ENCODE measurements at regions not wholly inside any gene's neighbourhood (a gene's known extent, or its start where the extent isn't known, plus 50 kb on each side); places are given as distances from the start of the nearest gene placed in this dataset.
"Not testable (repeated sequence)": the region's sequence is repeated elsewhere in the genome, so short reads cannot be mapped to it uniquely, and the experiment has no call there.

DNA sequence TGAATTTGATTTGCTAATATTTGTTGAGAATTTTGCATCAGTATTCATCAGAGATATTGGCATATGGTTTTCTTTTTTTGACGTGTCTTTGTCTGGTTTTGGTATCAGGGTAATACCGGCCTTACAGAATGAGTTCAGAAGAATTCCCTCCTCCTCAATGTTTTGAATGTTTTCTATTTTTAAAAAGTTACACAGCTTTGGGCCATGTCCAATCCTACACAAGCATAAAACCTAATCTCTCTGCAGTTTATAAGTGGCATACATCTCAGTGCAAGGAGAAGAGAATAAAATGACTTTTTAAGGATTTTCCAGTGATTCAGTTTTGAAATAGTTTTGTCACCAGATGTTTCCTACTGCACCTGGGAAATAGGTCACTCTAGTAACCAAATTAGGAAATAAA, 185.5 kb downstream of the COL12A1 start:
- H3K27me3 ChIP-seq (ENCODE audit: low read depth) = no peaks in the 10 kb centered on the region
- intact Hi-C loops (cut with DNase I) = no loop called here
- no peak overlapping the region for H3K27ac ChIP-seq
- no peak overlapping the region for H3K4me3 ChIP-seq
- TF ChIP-seq, protein P1, sequence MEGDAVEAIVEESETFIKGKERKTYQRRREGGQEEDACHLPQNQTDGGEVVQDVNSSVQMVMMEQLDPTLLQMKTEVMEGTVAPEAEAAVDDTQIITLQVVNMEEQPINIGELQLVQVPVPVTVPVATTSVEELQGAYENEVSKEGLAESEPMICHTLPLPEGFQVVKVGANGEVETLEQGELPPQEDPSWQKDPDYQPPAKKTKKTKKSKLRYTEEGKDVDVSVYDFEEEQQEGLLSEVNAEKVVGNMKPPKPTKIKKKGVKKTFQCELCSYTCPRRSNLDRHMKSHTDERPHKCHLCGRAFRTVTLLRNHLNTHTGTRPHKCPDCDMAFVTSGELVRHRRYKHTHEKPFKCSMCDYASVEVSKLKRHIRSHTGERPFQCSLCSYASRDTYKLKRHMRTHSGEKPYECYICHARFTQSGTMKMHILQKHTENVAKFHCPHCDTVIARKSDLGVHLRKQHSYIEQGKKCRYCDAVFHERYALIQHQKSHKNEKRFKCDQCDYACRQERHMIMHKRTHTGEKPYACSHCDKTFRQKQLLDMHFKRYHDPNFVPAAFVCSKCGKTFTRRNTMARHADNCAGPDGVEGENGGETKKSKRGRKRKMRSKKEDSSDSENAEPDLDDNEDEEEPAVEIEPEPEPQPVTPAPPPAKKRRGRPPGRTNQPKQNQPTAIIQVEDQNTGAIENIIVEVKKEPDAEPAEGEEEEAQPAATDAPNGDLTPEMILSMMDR (IDR thresholded peaks at IDR 0.05) = no peak
- no peaks in the 10 kb centered on the region for H3K36me3 ChIP-seq
- no peak for ATAC-seq
- DNase-seq = no peak
- H3K9me3 ChIP-seq = no peaks in the 10 kb centered on the region
- H3K4me1 ChIP-seq = no peaks in the 10 kb centered on the region

DNA sequence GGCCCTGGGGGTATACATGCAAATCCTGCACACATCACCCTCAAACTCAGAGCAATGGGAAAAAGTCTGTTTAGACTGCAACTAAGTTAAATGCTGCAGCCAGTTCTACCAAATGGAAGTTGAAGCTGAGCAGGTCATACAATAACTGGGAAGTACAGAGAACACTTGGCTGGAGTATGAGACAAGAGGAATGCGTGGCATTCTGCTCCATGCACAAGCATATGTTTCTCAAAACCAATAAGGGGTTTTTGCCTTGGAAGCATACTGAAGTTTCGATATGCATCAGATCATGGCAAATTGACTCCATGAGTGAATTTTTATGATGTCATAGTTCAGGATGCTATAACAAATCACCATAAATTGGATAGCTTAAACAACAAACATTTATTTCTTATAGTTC, 193.8 kb downstream of the COL12A1 start:
- no peak overlapping the region for H3K27ac ChIP-seq
- no peak for DNase-seq
- TF ChIP-seq, protein P1 (IDR thresholded peaks at IDR 0.05) = no peak
- H3K36me3 ChIP-seq = no peaks in the 10 kb centered on the region
- no peaks in the 10 kb centered on the region for H3K27me3 ChIP-seq (ENCODE audit: low read depth)
- ATAC-seq = no peak
- no peak overlapping the region for H3K4me3 ChIP-seq
- no peaks in the 10 kb centered on the region for H3K4me1 ChIP-seq
- H3K9me3 ChIP-seq = no peaks in the 10 kb centered on the region
- intact Hi-C loops (cut with DNase I) = no loop called here

DNA sequence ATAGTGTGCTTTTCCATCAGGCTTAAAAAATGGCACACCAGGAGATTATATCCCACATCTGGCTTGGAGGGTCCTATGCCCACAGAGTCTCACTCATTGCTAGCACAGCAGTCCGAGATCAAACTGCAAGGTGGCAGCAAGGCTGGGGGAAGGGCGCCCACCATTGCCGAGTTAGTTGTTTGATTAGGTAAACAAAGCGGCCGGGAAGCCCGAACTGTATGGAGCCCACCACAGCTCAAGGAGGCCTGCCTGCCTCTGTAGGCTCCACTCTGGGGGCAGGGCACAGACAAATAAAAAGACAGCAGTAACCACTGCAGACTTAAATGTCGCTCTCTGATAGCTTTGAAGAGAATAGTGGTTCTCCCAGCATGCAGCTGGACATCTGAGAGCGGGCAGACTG, 201.9 kb downstream of the COL12A1 start:
- intact Hi-C loops (cut with DNase I); H3K9me3 ChIP-seq; H3K36me3 ChIP-seq; H3K27me3 ChIP-seq (ENCODE audit: low read depth); DNase-seq; H3K4me3 ChIP-seq; H3K27ac ChIP-seq; ATAC-seq; H3K4me1 ChIP-seq: not testable (repeated sequence)

DNA sequence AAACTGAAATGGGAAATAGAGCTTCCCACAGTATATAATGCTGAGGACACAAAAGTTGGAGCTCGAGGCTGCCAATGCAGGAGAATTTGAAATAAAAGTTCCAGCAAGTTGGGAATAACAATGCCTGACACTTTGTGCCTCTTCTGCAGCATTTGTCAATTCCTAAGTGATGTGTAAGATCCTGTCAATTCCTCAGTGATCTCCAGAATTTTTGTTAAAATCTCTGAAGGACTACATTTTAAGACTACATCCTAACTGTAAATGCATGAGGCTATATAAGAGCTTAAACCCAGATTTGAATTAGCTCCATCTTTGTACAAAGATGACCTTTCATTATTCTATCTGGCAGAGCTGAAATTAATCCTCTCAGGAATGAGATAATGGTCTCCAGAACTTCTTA, 208.2 kb downstream of the COL12A1 start:
- Histone ChIP-seq H3K27ac (no peak overlapping the region), H3K4me1 (no peaks in the 10 kb centered on the region), H3K27me3 (ENCODE audit: low read depth) (no peaks in the 10 kb centered on the region), H3K9me3 (no peaks in the 10 kb centered on the region), H3K36me3 (no peaks in the 10 kb centered on the region), H3K4me3 (no peak overlapping the region)
- TF ChIP-seq, protein P1 (IDR thresholded peaks at IDR 0.05) = no peak
- ATAC-seq (no peak), DNase-seq (no peak)
- intact Hi-C loops (cut with DNase I) = no loop called here

DNA sequence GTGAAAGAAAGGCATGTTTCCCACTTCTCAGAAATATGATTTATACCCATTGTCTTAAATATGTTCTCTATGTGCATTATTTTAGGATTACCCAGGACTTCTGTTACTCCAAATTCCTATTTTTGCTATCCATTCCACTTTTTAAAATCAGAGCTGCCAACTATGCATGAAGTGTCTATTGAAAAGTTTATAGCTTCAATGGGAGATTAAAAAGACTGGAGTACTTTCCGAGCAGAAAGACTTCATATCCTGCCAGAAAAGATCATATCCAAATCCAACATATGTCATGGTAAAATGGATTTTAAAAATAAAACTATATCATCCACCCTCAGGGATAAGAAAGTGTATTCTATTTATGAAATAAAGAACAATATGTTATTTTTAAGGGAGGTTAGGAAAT, 212.7 kb downstream of the COL12A1 start:
- DNase-seq (no peak), ATAC-seq (no peak)
- TF ChIP-seq, protein P1 (IDR thresholded peaks at IDR 0.05) = no peak
- no peak overlapping the region for H3K4me3 ChIP-seq
- H3K9me3 ChIP-seq = no peaks in the 10 kb centered on the region
- no peaks in the 10 kb centered on the region for H3K4me1 ChIP-seq
- no peaks in the 10 kb centered on the region for H3K36me3 ChIP-seq
- no peak overlapping the region for H3K27ac ChIP-seq
- no peaks in the 10 kb centered on the region for H3K27me3 ChIP-seq (ENCODE audit: low read depth)
- intact Hi-C loops (cut with DNase I) = no loop called here

DNA sequence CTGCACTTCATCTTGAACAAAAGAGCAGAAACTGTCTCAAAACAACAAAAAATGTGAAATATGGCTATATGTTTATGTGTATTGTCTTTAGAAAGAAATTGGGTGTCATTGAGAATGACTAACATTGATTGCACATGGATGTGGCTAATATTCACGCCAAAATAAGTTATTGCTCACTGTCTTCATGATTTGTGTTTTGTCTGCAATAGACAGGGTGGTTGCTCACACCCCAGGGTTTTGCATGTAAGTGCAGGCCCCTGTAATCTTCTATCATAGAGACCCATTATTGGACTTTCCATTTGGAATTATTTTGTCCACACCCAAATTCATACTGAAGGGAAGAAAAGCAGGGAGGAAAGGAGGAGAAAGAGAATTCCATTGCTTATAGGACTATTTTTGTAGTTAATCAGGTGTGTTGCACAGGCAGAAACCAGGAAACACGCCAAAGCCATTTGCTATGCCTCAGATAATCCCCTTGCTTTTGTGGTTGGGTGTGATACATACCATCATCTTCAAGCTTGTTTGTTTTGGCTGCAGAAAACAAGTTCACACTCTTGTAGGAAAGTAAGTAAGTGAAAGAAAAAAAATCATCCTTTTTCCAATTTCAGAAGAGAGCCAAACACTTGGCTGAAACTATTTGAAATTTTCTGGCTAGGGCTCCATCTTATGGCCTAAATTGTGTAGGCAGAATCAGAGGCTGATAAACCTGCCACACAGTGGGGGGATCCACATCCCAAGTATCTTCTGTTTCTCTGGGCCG, 214.1 kb downstream of the COL12A1 start:
- no peak for DNase-seq
- H3K36me3 ChIP-seq = no peaks in the 10 kb centered on the region

More for the DNA sequence above, 214.1 kb downstream of the COL12A1 start:
- peak in 1 of 2 donors; percentile 14 for ATAC-seq
- no peaks in the 10 kb centered on the region for H3K4me1 ChIP-seq
- intact Hi-C loops (cut with DNase I) = no loop called here
- H3K27me3 ChIP-seq (ENCODE audit: low read depth) = no peaks in the 10 kb centered on the region
- TF ChIP-seq, protein P1 (IDR thresholded peaks at IDR 0.05) = no peak
- H3K27ac ChIP-seq = no peak overlapping the region
- no peak overlapping the region for H3K4me3 ChIP-seq
- no peaks in the 10 kb centered on the region for H3K9me3 ChIP-seq
